ACHN (cell line): ENCODE measurements at regions not wholly inside any gene's neighbourhood (a gene's known extent, or its start where the extent isn't known, plus 50 kb on each side); places are given as distances from the start of the nearest gene placed in this dataset.
"Not testable (repeated sequence)": the region's sequence is repeated elsewhere in the genome, so short reads cannot be mapped to it uniquely, and the experiment has no call there.

Source experiments
- DNase-seq: peaks from one replicate; pipeline ENCODE4 v3.0.0-alpha.2; 2015
- in situ Hi-C: cut with HindIII; loops from 2 replicates; pipeline ENCODE4 v1.10.0; 2017; ENCODE audit warnings: low sequenced_read_pairs, low pct_ligation_motif_present, low pct_unique_long_range_greater_than_20kb

- no peak for DNase-seq
- in situ Hi-C loops, result no loop called here
These were observed 49.9 kb upstream of the CAPRIN1 start for GRCh38 chr11:34001557-34002064.

- in situ Hi-C loops, result no loop called here
- no peak for DNase-seq
These were observed 52.1 kb upstream of the CAPRIN1 start for GRCh38 chr11:33999393-33999792.

- in situ Hi-C loops, result no loop called here
- no peak for DNase-seq
These were observed 53.8 kb upstream of the CAPRIN1 start for GRCh38 chr11:33997584-33998251.

- in situ Hi-C loops, result no loop called here
- peak; percentile 68 for DNase-seq
These were observed 54.8 kb upstream of the CAPRIN1 start for GRCh38 chr11:33996498-33997454.

- DNase-seq, result no peak
- in situ Hi-C loops, result no loop called here
These were observed 56.6 kb upstream of the CAPRIN1 start for GRCh38 chr11:33994937-33995336.

- DNase-seq, in situ Hi-C loops: not testable (repeated sequence)
These were observed 60.4 kb upstream of the CAPRIN1 start for GRCh38 chr11:33991136-33991535.

GRCh38 chr11:33990131-33990530 is 61.4 kb upstream of the CAPRIN1 start:
- in situ Hi-C loops, result not testable (repeated sequence)

GRCh38 chr11:33989461-33989860 is 62.1 kb upstream of the CAPRIN1 start:
- in situ Hi-C loops, result no loop called here

More at GRCh38 chr11:33990131-33990530, 61.4 kb upstream of the CAPRIN1 start:
- DNase-seq, result not testable (repeated sequence)

GRCh38 chr11:33988586-33989370 is 62.8 kb upstream of the CAPRIN1 start:
- in situ Hi-C loops, result no loop called here
- no peak for DNase-seq

More at GRCh38 chr11:33989461-33989860, 62.1 kb upstream of the CAPRIN1 start:
- DNase-seq, result no peak

DNA sequence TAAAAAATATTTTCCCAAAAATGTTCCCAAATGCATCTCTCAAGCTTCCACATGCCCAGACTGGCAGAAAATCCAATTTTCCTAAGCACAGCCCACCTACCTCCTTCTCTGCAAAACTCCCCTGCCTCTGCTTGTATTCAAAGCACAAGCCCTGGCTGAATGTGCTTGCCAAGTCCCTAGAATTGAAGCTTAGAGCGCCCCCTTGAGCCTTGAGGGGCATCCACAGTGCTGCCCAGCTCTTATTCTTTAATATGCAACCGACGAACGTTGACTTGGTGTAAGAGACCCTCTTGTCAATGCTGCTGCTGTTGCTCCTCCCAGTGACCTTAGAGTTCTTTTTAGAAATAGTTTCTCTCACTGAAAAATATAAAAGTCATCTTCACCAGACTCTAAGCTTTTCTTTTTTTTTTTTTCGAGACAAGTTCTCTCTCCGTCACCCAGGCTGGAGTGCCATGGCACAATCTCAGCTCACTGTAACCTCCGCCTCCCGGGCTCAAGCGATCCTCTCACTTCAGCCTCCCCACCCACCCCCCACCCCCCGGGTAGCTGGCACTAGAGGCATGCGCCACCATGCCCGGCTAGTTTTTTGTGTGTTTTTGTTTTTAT is 63.5 kb upstream of the CAPRIN1 start:
- peak; percentile 81 for DNase-seq
- in situ Hi-C loops, result no loop called here

GRCh38 chr11:33987545-33987944 is 64.0 kb upstream of the CAPRIN1 start:
- no peak for DNase-seq
- in situ Hi-C loops, result no loop called here

DNA sequence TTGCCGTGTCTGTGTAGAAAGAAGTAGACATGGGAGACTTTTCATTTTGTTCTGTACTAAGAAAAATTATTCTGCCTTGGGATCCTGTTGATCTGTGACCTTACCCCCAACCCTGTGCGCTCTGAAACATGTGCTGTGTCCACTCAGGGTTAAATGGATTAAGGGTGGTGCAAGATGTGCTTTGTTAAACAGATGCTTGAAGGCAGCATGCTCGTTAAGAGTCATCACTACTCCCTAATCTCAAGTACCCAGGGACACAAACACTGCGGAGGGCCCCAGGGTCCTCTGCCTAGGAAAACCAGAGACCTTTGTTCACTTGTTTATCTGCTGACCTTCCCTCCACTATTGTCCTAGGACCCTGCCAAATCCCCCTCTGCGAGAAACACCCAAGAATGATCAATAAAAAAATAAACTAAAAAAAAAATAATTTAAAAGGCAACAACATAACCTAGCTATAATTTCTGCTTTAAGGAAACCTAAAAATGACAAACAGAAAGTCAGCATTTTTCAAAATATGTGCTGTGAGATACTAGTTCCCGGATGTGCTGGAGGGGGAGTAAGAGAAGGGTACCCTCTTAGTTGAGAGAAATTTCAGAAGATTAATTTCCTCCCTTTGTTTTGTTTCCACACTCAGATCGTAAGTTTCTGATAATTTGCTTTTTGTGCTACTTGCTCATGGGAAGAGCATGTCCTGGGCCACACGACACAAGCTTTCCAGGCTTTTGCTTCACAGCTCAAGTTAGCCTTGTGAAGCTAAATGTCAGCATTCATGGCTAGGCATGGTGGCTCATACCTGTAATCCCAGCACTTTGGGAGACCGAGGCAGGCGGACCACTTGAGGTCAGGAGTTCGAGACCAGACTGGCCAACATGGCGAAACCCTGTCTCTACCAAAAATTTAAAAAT is 64.7 kb upstream of the CAPRIN1 start:
- DNase-seq, in situ Hi-C loops: not testable (repeated sequence)

DNA sequence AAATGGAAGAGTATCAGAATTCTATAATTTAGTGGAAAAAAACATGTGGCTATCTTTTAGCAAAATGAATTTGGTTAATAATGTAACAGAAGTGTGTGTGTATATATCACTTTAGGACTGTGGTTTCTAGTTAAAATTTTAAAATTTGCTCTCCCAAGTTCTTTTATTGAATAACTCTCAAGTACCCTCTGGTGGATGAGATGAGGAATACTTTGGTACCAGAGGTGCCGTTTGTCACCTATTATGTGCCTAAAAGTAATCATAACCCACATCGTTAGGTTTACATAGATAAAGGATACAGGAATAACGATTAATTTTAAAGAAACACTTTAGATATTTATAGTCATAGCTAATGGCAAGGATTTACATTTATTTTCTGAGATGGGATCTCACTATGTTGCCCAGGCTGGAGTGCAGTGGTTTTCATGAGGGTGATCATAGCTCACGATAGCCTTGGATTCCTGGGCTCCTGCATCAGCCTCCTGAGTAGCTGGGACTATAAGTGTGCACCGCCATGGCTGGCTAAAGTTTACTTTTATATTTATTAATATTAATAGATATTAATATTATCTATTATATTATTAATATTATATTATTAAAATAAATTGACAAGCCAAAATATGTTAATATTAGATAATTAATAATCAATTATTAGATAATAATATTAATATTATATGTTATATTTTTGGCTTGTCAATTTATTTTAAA is 66.7 kb upstream of the CAPRIN1 start:
- no peak for DNase-seq
- in situ Hi-C loops, result no loop called here

DNA sequence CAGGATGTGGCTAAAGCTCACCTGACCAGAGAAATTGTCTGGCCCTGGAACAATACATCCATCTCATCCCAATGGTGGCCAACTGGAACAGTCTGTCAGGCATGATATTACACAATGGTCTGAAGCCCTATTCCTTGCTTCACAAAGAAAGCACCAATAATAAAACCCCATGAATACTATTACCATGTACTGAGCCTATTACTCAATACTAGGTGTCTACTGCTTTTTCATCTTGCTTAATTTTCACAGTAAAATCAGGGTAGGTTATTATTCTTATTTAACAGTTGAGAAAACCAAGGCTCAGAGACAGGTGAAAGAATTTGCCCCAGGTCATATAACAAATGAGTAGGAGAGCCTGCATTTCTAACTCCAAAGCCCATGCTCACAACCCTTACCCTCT is 68.9 kb upstream of the CAPRIN1 start:
- no peak for DNase-seq
- in situ Hi-C loops, result no loop called here

- in situ Hi-C loops, result no loop called here
- DNase-seq, result no peak
These were observed 70.6 kb upstream of the CAPRIN1 start for GRCh38 chr11:33980897-33981296.

- in situ Hi-C loops, result no loop called here
- no peak for DNase-seq
These were observed 73.2 kb upstream of the CAPRIN1 start for GRCh38 chr11:33978376-33978775.

- in situ Hi-C loops, result no loop called here
- no peak for DNase-seq
These were observed 73.9 kb upstream of the CAPRIN1 start for GRCh38 chr11:33977676-33978075.
